ENCODE measurements at regions not wholly inside any gene's neighbourhood (a gene's known extent, or its start where the extent isn't known, plus 50 kb on each side); places are given as distances from the start of the nearest gene placed in this dataset.

DNA sequence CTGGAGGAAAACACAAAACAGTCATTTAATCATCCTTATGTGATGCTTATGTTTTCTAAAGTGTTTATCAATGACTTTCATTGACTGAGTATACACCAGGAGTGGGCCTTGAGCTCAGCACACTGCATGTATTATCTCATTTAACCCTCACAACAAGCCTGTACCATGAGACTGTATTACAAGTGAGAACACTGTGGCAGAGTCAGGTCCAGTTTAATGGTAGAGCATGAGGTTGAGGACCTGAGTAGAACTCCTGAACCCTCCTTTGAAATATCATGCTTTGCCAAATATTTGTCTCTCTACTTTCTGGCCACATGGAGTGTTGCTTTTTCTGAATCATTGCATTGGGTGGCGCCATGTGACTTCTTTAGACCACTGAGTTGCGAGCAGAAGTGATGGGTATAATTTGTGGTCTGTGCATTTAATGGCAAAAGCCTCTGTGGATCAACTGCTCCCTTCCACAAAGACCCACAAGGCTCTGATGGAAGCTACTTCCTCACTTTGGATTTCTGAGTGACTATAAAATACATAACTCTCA is 65.0 kb upstream of the SIRPG start:
- ATAC-seq, result no peak
- intact Hi-C loops (cut with DNase I), result no loop called here
- Histone ChIP-seq H3K27me3 (ENCODE audit: low read depth) (peaks cover 7% of the 10 kb centered on the region), H3K36me3 (no peaks in the 10 kb centered on the region), H3K27ac (no peak overlapping the region), H3K4me1 (no peaks in the 10 kb centered on the region), H3K4me3 (no peak overlapping the region), H3K9me3 (no peaks in the 10 kb centered on the region)
- no peak for DNase-seq
- TF ChIP-seq, protein P1, sequence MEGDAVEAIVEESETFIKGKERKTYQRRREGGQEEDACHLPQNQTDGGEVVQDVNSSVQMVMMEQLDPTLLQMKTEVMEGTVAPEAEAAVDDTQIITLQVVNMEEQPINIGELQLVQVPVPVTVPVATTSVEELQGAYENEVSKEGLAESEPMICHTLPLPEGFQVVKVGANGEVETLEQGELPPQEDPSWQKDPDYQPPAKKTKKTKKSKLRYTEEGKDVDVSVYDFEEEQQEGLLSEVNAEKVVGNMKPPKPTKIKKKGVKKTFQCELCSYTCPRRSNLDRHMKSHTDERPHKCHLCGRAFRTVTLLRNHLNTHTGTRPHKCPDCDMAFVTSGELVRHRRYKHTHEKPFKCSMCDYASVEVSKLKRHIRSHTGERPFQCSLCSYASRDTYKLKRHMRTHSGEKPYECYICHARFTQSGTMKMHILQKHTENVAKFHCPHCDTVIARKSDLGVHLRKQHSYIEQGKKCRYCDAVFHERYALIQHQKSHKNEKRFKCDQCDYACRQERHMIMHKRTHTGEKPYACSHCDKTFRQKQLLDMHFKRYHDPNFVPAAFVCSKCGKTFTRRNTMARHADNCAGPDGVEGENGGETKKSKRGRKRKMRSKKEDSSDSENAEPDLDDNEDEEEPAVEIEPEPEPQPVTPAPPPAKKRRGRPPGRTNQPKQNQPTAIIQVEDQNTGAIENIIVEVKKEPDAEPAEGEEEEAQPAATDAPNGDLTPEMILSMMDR (IDR thresholded peaks at IDR 0.05), result no peak

DNA sequence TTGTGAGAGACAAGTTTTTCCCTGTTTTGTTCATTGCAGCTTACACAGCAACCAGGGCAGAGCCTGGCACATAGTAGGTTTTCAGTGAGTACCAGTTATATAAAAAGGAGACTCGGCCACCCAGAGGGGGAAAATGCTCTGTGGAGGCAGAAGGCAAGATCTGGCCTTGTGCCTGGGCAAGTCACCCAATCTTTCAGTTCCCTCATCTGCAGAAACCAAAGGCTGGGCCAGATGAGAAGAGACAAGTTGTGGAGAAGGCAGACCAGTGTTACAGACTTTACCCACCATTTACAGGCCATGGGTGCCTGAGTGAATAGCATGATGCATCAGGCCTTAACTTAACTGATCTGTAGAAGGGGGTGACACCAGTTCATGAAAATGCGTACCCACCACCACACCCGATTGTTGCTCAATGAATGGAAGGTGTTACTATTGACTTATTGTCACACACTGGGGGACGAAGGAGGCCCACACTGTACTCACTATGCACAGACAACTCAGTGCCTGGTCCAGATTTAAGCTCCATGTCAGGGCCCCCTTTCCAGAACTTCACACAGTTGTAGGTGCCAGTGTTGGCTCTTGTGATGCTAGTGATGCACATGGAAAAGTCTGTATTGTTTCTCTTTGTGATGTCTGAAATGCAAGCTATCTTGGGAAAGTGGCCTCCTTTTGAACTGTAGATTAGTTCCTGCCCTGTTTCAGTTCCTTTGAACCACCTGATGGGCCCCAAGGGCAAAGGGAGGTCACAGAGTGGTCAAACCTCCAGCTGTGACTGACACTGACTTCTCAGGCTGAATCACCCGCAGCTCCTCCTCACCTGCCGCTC is 64.3 kb upstream of the SIRPG start:
- Histone ChIP-seq H3K9me3 (no peaks in the 10 kb centered on the region), H3K4me1 (no peaks in the 10 kb centered on the region), H3K4me3 (no peak overlapping the region), H3K36me3 (no peaks in the 10 kb centered on the region), H3K27ac (no peak overlapping the region), H3K27me3 (ENCODE audit: low read depth) (peaks cover 7% of the 10 kb centered on the region)
- intact Hi-C loops (cut with DNase I), result no loop called here
- no peak for ATAC-seq
- TF ChIP-seq, protein P1 (IDR thresholded peaks at IDR 0.05), result no peak
- no peak for DNase-seq

DNA sequence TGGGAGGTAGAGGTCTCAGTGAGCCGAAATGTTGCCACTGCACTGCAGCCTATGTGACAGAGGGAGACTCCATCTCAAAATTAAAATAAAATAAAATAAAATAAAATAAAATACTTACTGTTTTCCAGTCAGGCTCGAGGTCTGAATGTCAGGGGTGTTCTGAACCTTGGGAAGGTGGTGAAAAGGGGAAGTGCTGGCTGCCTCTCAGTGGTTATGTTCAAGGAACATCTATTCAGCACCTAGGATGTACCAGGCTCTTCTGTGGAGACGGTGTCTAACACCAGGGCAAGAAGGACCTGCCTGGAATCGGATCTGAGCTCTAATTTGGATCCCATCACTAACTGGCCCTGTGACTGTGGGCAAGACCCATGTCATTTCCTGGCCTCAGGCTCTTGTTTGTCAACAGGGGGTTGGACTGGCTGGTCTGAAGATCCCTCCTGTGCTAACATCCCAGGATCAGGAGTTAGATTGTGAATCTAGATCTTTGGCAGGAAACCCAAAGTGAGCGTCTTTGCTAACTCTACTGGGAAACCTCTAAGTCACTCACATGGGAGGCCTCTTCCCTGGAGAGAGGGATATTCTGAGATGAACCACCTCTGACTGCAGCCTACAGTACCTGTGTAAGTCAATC is 63.4 kb upstream of the SIRPG start:
- Histone ChIP-seq H3K9me3 (no peaks in the 10 kb centered on the region), H3K36me3 (no peaks in the 10 kb centered on the region), H3K4me1 (no peaks in the 10 kb centered on the region), H3K27ac (no peak overlapping the region), H3K27me3 (ENCODE audit: low read depth) (peaks cover 7% of the 10 kb centered on the region), H3K4me3 (no peak overlapping the region)
- DNase-seq, result no peak
- TF ChIP-seq, protein P1 (IDR thresholded peaks at IDR 0.05), result no peak
- intact Hi-C loops (cut with DNase I), result no loop called here
- ATAC-seq, result no peak

DNA sequence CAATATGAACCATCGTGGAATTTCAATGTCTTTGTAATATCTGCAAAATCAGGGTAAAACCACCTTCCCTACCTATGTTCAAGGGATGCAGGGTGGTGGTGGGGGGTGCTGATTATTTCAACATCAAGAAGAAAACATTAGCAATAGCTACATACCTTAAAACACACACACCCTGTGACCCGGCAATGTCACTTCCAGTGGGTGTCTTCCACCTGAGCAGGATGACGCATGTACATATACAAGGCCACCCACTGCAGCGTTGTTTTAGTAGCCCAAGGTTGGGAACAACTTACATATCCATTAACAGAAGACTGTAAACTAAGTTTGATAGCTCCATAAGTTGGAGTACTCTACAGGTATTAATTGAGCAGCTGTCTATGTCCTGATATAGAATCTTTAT is 62.6 kb upstream of the SIRPG start:
- no peak overlapping the region for H3K27ac ChIP-seq
- no peak overlapping the region for H3K4me3 ChIP-seq
- DNase-seq (no peak), ATAC-seq (no peak)
- H3K27me3 ChIP-seq (ENCODE audit: low read depth), result peaks cover 7% of the 10 kb centered on the region
- H3K4me1 ChIP-seq, result no peaks in the 10 kb centered on the region
- no peaks in the 10 kb centered on the region for H3K9me3 ChIP-seq
- TF ChIP-seq, protein P1 (IDR thresholded peaks at IDR 0.05), result no peak
- H3K36me3 ChIP-seq, result no peaks in the 10 kb centered on the region
- intact Hi-C loops (cut with DNase I), result no loop called here

DNA sequence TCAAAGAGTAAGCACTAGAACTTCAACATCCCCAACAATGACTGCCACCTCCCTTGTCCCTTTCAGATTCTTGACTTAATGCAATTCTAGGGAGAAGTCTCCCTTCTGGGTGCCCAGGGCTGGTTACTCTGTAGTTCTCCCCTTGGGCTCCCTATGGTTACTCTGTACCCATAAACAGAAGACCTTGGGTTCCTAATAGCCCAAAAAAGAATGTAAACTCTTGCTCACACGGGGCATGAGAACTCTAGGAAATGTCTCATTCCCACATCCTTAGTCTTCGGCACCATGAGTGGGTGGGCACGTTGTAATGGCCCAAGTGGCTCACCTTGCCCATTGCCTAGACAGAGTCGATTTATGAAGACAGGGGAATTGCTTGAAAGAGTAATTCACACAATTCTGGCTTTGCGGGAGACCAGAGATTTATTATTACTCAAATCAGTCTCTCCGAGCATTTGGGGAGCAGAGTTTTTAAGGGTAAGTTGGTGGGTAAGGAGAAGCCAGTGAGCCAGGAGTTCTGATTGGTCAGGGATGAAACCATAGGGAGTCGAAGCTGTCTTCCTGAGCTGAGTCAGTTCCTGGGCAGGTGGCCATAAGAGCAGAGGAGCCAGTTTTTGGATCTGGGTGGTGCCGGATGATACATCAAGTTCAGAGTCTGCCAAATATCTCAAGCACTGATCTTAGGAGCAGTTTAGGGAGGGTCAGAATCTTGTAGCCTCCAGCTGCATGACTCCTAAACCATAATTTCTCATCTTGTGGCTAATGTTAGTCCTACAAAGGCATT is 61.2 kb upstream of the SIRPG start:
- ATAC-seq (no peak), DNase-seq (no peak)
- no peak overlapping the region for H3K4me3 ChIP-seq
- H3K27me3 ChIP-seq (ENCODE audit: low read depth), result peaks cover 7% of the 10 kb centered on the region
- TF ChIP-seq, protein P1 (IDR thresholded peaks at IDR 0.05), result no peak
- H3K9me3 ChIP-seq, result no peaks in the 10 kb centered on the region
- intact Hi-C loops (cut with DNase I), result no loop called here
- H3K36me3 ChIP-seq, result no peaks in the 10 kb centered on the region
- no peak overlapping the region for H3K27ac ChIP-seq
- no peaks in the 10 kb centered on the region for H3K4me1 ChIP-seq
